NCI-H1930 (cell line): ENCODE measurements at regions not wholly inside any gene's neighbourhood (a gene's known extent, or its start where the extent isn't known, plus 50 kb on each side); places are given as distances from the start of the nearest gene placed in this dataset.

Experiments
- DNase-seq, 2 experiments: peaks; one replicate each; lab custom pipeline; 2025; lab: John Stamatoyannopoulos, UW

GRCh38 chrX:13266641-13267345, 53.1 kb downstream of the ATXN3L start:
- DNase-seq: no peak

DNA sequence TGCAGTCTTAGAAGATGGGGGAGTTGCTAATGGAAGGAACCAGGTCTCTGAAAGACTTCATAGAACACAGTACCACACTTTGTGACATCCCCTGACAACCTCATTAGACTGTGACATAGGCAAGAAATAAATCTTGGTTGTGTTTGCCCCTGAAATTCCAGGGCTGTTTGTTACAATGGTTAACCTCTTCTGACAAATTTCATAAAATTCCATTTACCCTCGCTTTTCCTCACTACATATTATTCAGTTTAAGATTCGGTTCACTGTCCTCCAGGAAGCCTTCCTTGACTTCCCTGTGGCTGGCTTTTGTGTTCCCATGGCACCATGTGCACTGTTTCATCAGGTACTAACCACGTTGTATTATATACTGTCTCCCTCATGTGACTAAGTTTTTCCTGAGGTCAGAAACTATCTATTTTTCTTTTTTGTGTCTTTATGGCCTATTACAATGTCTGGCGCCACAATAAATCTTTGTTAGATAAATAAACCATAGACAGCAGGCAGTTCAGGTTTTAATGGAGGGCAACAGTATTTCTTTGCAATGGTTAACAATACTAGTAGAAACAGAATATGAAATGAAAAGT, 54.2 kb downstream of the ATXN3L start:
- DNase-seq: no peak

GRCh38 chrX:13265111-13265510, 54.7 kb downstream of the ATXN3L start:
- DNase-seq: no peak

- DNase-seq: no peak
These were observed 56.1 kb downstream of the ATXN3L start for GRCh38 chrX:13263560-13264251.

GRCh38 chrX:13261348-13261747, 58.5 kb downstream of the ATXN3L start:
- no peak for DNase-seq

DNA sequence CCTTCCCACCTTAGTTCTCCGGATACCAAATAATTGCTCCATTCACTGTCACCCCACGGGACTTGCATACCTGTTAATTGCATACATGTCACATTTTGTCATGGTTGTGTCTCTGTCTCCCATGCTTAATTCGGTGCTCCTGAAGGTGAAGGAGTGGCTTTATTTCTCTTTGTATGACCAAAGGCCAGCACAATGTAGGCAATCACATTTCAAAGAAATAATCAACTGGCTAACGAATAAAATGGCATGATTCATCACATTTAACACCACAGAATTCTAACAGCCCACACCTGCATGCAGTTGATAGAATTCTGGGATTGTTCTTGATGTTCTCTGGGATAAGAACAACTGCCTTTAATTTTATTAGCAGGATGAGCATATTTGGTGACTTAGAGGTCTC, 59.3 kb downstream of the ATXN3L start:
- no peak for DNase-seq

DNA sequence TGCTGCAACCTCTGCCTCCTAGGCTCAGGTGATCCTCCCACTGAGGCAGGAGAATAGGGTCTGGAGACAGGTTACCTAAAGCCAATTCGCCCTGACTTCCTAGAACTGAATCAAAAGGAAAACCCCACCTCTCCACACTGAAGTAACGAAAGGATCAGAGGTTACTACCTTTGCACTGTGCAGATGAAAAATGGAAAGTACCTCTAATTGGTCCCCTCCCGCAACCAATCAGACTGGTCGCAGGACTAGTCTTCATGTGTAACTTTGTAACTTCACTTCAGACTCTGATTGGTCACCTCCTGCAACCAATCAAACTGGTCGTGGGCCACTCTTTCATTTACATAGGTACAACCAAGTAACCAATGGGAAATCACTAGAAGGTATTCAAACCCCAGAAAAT, 61.1 kb downstream of the ATXN3L start:
- no peak for DNase-seq

DNA sequence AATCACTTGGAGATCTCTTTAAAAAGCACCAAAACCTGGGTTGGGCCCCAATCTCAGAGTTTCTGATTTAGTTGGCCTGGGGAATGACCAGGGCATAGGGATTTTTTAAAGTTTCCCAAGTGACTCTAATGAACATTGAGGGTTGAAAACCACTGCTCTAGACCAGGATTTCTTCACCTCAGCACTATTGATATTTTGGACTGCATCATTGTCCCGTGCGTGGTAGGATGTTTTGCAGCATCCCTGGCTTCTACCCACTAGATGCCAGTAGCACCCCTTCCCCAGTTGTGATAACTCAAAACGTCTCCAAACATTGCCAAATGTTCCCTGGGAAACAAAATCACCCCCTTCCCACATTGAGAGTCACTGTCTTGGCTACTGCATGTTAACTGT, 61.8 kb downstream of the ATXN3L start:
- no peak for DNase-seq

DNA sequence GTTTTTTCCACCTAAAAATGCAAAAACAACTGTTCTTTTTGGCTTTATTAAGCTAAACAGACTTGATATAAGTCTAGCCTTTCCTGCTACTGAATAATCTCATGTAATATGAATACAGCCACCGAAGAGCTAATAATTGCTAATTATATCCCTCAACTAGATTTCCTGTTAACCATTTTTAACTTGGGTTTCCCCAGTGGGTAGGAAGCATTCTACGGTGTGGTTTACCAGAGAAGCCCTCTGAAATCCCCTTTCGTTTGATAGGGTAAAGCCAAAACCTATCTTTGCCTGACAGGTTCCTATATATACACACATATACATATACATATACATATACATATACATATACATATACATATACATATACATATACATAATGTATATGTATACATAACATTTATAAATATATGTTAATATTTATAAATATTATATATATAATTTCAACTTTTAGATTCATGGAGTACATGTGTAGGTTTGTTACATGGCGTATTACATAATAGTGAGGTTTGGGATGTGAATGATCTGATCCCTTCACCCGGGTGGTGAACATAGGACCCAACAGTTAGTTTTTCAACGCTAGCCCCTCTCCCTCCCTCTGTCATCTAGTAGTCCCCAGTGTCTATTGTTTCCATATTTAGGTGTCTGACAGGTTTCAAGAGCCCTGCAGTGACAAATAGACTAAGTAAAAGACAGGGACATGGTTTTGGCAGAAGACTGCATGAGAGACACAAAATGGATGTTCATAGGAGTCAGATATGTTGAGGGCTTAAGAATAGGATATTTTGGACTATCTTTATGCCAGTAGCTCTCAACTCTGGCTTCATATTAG, 62.4 kb downstream of the ATXN3L start:
- no peak for DNase-seq

DNA sequence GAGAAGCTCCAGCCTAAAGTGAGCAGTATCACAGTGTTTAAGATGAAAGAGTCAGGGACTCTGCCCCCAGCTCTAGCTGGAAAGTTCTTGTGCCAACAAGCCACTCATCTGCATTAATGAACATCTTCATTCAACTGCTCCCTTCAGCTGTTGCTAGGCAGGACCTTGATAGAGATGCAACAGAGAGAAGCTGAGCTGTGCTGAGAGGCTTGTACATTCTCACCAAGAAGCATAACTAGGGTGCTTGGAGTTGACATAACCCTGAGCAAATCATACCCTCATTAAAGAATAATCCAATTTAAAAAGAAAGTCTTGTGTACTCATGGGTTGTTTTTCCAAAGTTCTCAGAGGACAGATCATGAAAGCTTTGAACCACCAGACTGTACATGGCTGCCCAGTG, 63.2 kb downstream of the ATXN3L start:
- no peak for DNase-seq

GRCh38 chrX:13254870-13255269, 65.0 kb downstream of the ATXN3L start:
- no peak for DNase-seq

- no peak for DNase-seq
These were observed 65.6 kb downstream of the ATXN3L start for GRCh38 chrX:13254076-13254785.

GRCh38 chrX:13253223-13253622, 66.6 kb downstream of the ATXN3L start:
- DNase-seq: no peak

DNA sequence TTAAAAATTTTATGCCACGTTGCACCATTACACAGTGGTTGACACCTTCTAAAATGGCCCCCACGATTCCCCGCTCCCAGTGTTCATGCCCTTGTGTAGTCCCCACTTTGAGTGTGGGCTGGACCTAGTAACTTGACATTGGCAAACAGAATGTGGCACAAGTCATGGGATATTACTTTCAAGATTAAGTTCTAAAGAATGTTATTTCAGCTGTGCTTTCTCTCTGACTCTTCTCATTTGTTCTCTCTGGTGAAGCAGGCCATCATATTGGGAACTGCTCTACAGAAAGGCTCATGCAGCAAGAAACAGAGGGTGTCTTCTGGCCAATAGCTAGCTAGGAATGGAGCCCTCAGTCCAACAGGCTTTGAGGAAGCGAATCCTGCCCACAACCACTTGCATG, 67.1 kb downstream of the ATXN3L start:
- no peak for DNase-seq

GRCh38 chrX:13250826-13251580, 68.8 kb downstream of the ATXN3L start:
- DNase-seq: no peak

DNA sequence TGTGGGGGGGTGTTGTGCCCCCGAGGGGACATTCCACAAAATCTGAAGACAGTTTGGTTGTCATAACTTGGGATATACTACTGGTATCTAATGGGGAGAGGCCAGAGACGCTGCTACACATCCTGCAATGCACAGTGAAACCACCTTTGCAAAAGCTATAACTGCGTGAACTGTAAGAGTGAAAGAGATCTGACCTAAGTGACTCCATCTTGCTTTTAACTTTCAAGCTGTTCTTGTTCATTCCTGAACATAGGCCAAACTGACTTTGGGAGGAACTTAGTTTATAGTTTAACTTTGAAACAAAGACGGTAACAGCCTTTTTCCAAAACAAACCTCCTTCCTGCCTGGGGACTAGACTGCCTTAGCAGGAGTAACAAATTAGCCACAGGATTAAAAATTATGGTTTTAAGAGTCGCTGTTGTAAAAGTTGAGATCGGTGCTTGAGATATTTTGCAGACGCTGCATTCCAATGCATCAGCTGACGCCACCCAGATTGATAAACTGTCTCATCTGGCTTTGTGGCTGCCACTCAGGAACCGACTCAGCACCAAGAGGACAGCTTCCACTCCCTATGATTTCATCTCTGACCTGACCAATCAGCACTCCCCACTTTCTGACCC, 70.9 kb downstream of the ATXN3L start:
- no peak for DNase-seq

GRCh38 chrX:13239272-13239671, 80.6 kb downstream of the ATXN3L start:
- DNase-seq: no peak

- DNase-seq: no peak
These were observed 83.9 kb downstream of the ATXN3L start for GRCh38 chrX:13235930-13236329.

DNA sequence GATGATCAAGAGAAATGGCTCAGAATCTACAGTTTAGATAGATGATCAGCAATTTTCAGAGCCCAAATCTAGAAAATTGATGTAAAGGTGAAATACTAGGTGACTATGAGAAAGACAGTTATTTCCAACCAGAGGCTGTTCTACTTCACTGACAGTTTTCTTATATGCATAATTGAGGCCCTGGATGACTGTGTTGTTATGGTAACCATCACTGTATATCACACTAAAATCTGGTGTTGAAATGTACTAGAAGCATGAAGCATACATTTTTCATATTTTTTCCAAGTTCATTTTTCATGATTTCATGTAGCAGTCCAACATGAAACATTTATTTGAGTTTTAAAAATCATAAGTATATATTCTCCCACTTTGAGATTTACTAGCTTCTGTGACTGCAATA, 87.4 kb downstream of the ATXN3L start:
- no peak for DNase-seq

DNA sequence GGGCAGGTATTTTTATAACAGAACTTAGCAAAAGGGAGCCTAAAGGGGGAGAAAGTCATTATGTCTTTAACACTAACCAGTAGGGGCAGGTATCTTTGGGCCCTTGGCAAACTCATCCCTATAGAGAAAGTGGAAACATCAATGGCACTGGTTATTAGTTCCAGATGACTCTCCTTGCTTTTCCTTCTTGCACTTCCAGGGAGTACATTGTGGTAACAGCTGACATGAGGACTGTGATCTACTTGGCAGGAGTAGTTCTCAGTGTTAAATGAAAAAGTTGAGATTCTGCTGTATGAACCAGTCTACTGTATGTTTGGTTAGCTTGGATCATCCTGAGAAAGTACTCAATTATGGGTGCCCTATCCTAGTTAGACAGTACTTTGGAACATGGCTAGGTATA, 93.6 kb downstream of the ATXN3L start:
- no peak for DNase-seq
